PFSK-1 (cell line): ENCODE measurements at regions not wholly inside any gene's neighbourhood (a gene's known extent, or its start where the extent isn't known, plus 50 kb on each side); places are given as distances from the start of the nearest gene placed in this dataset.

Source experiments
- FOXP2 ChIP-seq: optimal IDR thresholded peaks from 2 replicates; pipeline ENCODE3; 2011; ENCODE audit warnings: borderline replicate concordance, control low read depth, inconsistent platforms; ENCODE audit not compliant: insufficient read depth; ENCODE audit errors: extremely low read length, extremely low read depth
- POLR2AphosphoS5 ChIP-seq: IDR thresholded peaks from 2 replicates; pipeline ENCODE4 v1.6.1; 2012; ENCODE audit warnings: low read depth, mild to moderate bottlenecking, control low read depth, low read length, moderate library complexity
- REST ChIP-seq, 2 experiments: IDR thresholded peaks; 2 replicates each; pipeline versions ENCODE4 v1.6.1 to v1.8.0; 2011 to 2012; ENCODE audit warnings: low read depth in 2 of 2, low read length in 2 of 2, control low read depth in 1 of 2, inconsistent platforms in 1 of 2, mild to moderate bottlenecking in 1 of 2, moderate library complexity in 1 of 2; ENCODE audit not compliant: insufficient read depth in 1 of 2
- SIN3A ChIP-seq: IDR thresholded peaks from 2 replicates; pipeline ENCODE4 v1.6.1; 2012; ENCODE audit warnings: mild to moderate bottlenecking, low read length, moderate library complexity, borderline replicate concordance; ENCODE audit not compliant: insufficient read depth
- TAF1 ChIP-seq: IDR thresholded peaks from 2 replicates; pipeline ENCODE4 v1.6.1; 2012; ENCODE audit warnings: low read length, control low read depth, borderline replicate concordance; ENCODE audit not compliant: insufficient read depth

- TF ChIP-seq FOXP2 (no peak), POLR2AphosphoS5 (no peak), TAF1 (no peak), SIN3A (no peak), REST (IDR thresholded peaks at IDR 0.05; ENCODE audit: insufficient read depth in 1 of 2, low read depth in 2 of 2, low read length in 2 of 2) (no peak)
Measured at GRCh38 chr21:20554785-20555184, 443.4 kb upstream of the NCAM2 start.

- TF ChIP-seq TAF1 (no peak), POLR2AphosphoS5 (no peak), SIN3A (no peak), FOXP2 (no peak), REST (IDR thresholded peaks at IDR 0.05; ENCODE audit: insufficient read depth in 1 of 2, low read depth in 2 of 2, low read length in 2 of 2) (no peak)
Measured at GRCh38 chr21:20570824-20571232, 427.4 kb upstream of the NCAM2 start.

GRCh38 chr21:20572582-20572981, 425.6 kb upstream of the NCAM2 start:
- TF ChIP-seq POLR2AphosphoS5 (no peak), REST (IDR thresholded peaks at IDR 0.05; ENCODE audit: insufficient read depth in 1 of 2, low read depth in 2 of 2, low read length in 2 of 2) (no peak), TAF1 (no peak), SIN3A (no peak), FOXP2 (no peak)

DNA sequence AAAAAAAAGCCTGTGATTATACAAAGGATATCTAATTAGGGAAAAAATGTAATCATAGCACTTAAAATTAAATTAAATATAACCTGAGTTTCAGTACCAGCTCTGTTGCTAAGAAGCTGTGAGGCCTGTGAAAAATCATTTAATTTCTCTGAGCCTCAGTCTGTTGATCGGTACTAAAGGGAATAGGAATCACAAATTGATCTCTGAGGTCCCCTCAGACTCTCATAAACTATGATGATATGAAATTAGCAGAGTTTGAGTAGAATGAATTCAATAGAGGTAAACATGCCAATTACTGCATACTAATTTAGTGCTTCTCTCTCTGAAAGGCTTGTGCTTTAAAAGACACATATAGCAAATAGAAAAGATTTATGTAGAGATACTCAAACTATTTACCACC, 416.8 kb upstream of the NCAM2 start:
- no peak for TF ChIP-seq REST (IDR thresholded peaks at IDR 0.05; ENCODE audit: insufficient read depth in 1 of 2, low read depth in 2 of 2, low read length in 2 of 2)
- TF ChIP-seq TAF1 = no peak
- no peak for TF ChIP-seq SIN3A
- TF ChIP-seq POLR2AphosphoS5 = no peak
- no peak for TF ChIP-seq FOXP2

- no peak for TF ChIP-seq REST (IDR thresholded peaks at IDR 0.05; ENCODE audit: insufficient read depth in 1 of 2, low read depth in 2 of 2, low read length in 2 of 2)
Measured at GRCh38 chr21:20591284-20591683, 406.9 kb upstream of the NCAM2 start.
